ENCODE measurements at regions not wholly inside any gene's neighbourhood (a gene's known extent, or its start where the extent isn't known, plus 50 kb on each side); places are given as distances from the start of the nearest gene placed in this dataset.

- Histone ChIP-seq H3K27ac (no peak overlapping the region), H3K36me3 (no peaks in the 10 kb centered on the region), H3K4me1 (no peaks in the 10 kb centered on the region), H3K27me3 (no peaks in the 10 kb centered on the region), H3K9me3 (no peaks in the 10 kb centered on the region), H3K4me3 (no peak overlapping the region)
- DNase-seq: no peak
- ATAC-seq (ENCODE audit: low FRiP score in 2 of 2): no peak
- 81 to 84% methylated on average over 3 of the region's 3 CpGs for WGBS, 2 donors
- no peak for TF ChIP-seq EP300 (IDR thresholded peaks at IDR 0.05)
- TF ChIP-seq, protein P1, sequence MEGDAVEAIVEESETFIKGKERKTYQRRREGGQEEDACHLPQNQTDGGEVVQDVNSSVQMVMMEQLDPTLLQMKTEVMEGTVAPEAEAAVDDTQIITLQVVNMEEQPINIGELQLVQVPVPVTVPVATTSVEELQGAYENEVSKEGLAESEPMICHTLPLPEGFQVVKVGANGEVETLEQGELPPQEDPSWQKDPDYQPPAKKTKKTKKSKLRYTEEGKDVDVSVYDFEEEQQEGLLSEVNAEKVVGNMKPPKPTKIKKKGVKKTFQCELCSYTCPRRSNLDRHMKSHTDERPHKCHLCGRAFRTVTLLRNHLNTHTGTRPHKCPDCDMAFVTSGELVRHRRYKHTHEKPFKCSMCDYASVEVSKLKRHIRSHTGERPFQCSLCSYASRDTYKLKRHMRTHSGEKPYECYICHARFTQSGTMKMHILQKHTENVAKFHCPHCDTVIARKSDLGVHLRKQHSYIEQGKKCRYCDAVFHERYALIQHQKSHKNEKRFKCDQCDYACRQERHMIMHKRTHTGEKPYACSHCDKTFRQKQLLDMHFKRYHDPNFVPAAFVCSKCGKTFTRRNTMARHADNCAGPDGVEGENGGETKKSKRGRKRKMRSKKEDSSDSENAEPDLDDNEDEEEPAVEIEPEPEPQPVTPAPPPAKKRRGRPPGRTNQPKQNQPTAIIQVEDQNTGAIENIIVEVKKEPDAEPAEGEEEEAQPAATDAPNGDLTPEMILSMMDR (IDR thresholded peaks at IDR 0.05): no peak
- TF ChIP-seq POLR2A (IDR thresholded peaks at IDR 0.05): no peak
- no peak for TF ChIP-seq POLR2AphosphoS5 (IDR thresholded peaks at IDR 0.05)
Observed at GRCh38 chr4:126440297-126440696, 1125.5 kb downstream of the FAT4 start.

DNA sequence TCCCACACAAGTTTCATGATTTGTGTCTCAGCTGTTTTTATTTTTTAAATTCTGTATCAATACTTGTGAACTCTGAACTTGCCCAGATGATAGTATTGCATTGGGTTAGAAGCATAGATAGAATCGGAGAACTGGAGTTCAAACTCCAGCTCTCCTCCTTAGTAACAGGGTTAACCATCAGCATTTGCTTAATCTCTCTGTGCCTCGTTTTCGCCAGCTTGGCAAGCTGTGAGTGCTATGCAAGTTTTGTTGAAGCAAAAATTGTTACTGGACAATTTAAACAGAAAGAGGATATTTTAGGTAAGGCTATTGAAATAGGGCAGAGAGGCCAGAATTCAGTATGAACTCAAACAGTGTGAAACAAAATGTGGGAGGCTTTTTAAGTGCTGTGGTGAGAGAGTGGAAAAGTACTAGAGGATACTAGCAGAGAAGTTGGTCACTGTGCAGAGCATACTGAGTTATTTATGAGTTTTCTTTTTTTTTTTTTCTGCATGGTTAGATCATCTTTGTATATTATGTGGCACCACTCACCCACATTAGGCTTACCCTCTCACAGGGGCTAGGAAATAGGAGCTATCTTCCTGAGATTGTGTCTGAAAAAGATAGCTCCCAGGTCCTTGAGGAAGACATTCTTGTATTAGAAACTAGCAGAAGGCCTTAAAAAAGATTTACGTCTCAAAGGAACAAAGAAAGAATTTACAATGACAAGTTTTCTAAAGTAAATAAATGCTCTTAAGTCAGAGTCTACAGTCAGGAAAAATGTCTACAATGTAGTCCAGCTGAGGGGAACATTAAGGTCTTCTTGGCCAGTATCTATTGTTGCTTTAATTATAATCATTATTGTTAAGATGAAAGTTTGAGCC lies 1126.6 kb downstream of the FAT4 start:
- DNase-seq (no peak), ATAC-seq (ENCODE audit: low FRiP score in 2 of 2) (no peak)
- 57 to 77% methylated on average over 4 of the region's 4 CpGs for WGBS, 2 donors
- Histone ChIP-seq H3K4me3 (no peak overlapping the region), H3K36me3 (no peaks in the 10 kb centered on the region), H3K27ac (no peak overlapping the region), H3K9me3 (no peaks in the 10 kb centered on the region), H3K4me1 (no peaks in the 10 kb centered on the region), H3K27me3 (no peaks in the 10 kb centered on the region)
- TF ChIP-seq EP300 (IDR thresholded peaks at IDR 0.05) (no peak), POLR2A (IDR thresholded peaks at IDR 0.05) (no peak), POLR2AphosphoS5 (IDR thresholded peaks at IDR 0.05) (no peak)
- TF ChIP-seq, protein P1 (IDR thresholded peaks at IDR 0.05): no peak

- DNase-seq (no peak), ATAC-seq (ENCODE audit: low FRiP score in 2 of 2) (peak in 1 of 2 donors; percentile 41)
- TF ChIP-seq POLR2AphosphoS5 (IDR thresholded peaks at IDR 0.05) (no peak), POLR2A (IDR thresholded peaks at IDR 0.05) (no peak), EP300 (IDR thresholded peaks at IDR 0.05) (no peak)
- TF ChIP-seq, protein P1 (IDR thresholded peaks at IDR 0.05): no peak
- Histone ChIP-seq H3K4me3 (no peak overlapping the region), H3K36me3 (no peaks in the 10 kb centered on the region), H3K9me3 (no peaks in the 10 kb centered on the region), H3K27ac (no peak overlapping the region), H3K4me1 (no peaks in the 10 kb centered on the region), H3K27me3 (no peaks in the 10 kb centered on the region)
- 88 to 95% methylated on average over 1 of the region's 1 CpG for WGBS, 2 donors
Observed at GRCh38 chr4:126445596-126445995, 1130.8 kb downstream of the FAT4 start.

DNA sequence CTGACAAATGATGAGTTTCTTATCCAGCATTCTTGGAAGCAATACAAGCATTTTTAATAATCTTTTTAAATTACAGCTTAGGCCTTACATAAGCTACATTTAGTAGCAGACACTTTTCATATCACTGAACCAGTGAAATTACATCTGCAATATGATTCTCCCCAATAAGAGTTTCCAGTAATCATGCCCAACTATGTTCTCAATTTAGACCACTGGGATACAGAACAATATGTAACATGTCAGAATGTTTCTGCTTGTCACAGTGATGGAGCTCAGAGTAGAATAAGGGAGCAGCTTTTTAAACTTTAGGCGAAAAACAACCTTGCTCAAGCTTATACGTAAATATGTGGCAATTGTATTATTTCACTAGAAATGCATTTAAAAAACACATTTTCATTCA lies 1132.2 kb downstream of the FAT4 start:
- Histone ChIP-seq H3K4me1 (no peaks in the 10 kb centered on the region), H3K4me3 (no peak overlapping the region), H3K27me3 (no peaks in the 10 kb centered on the region), H3K9me3 (no peaks in the 10 kb centered on the region), H3K36me3 (no peaks in the 10 kb centered on the region), H3K27ac (no peak overlapping the region)
- DNase-seq (no peak), ATAC-seq (ENCODE audit: low FRiP score in 2 of 2) (no peak)
- TF ChIP-seq POLR2A (IDR thresholded peaks at IDR 0.05) (no peak), EP300 (IDR thresholded peaks at IDR 0.05) (no peak), POLR2AphosphoS5 (IDR thresholded peaks at IDR 0.05) (no peak)
- TF ChIP-seq, protein P1 (IDR thresholded peaks at IDR 0.05): no peak
- 88 to 93% methylated on average over 2 of the region's 2 CpGs for WGBS, 2 donors
